MM.1S (cell line): ENCODE measurements at regions not wholly inside any gene's neighbourhood (a gene's known extent, or its start where the extent isn't known, plus 50 kb on each side); places are given as distances from the start of the nearest gene placed in this dataset.

Source experiments
- DNase-seq: peaks from one replicate; pipeline ENCODE4 v3.0.0-alpha.2; 2015
- H2AFZ ChIP-seq: fragments of 300-600 bp; sonication (generic); 2 replicates; pipeline ENCODE4 v1.6.0; 2016; ENCODE audit warnings: antibody characterized with exemption, low read length
- H3F3A ChIP-seq: fragments of 300-600 bp; sonication (generic); 2 replicates; pipeline ENCODE4 v1.6.1; 2016; ENCODE audit warnings: mild to moderate bottlenecking, antibody characterized with exemption, low read length, moderate library complexity, mixed read lengths; ENCODE audit not compliant: insufficient read depth
- H3K27ac ChIP-seq: fragments of 300-600 bp; sonication (generic); 2 replicates; pipeline ENCODE4 v1.5.1; 2016; ENCODE audit warnings: mild to moderate bottlenecking, low read length
- H3K27me3 ChIP-seq: fragments of 300-600 bp; sonication (generic); replicated peaks from 2 replicates; pipeline ENCODE4 v1.6.0; 2016; ENCODE audit warnings: low read length; ENCODE audit not compliant: insufficient read depth
- H3K36me3 ChIP-seq: fragments of 300-600 bp; sonication (generic); replicated peaks from 2 replicates; pipeline ENCODE4 v1.6.1; 2016; ENCODE audit warnings: mild to moderate bottlenecking, low read length, mixed read lengths; ENCODE audit not compliant: insufficient read depth
- H3K4me1 ChIP-seq: fragments of 300-600 bp; sonication (generic); 2 replicates; pipeline ENCODE4 v1.6.1; 2016; ENCODE audit warnings: low read length, mixed read lengths
- H3K4me2 ChIP-seq: fragments of 300-600 bp; sonication (generic); 2 replicates; pipeline ENCODE4 v1.6.0; 2016; ENCODE audit warnings: low read depth, low read length
- H3K4me3 ChIP-seq: fragments of 300-600 bp; sonication (generic); 2 replicates; pipeline ENCODE4 v1.5.1; 2016; ENCODE audit warnings: low read length, mixed read lengths
- H3K79me2 ChIP-seq: fragments of 300-600 bp; sonication (generic); 2 replicates; pipeline ENCODE4 v1.6.1; 2016; ENCODE audit warnings: mixed run types, low read length, mixed read lengths
- H3K9ac ChIP-seq: fragments of 300-600 bp; sonication (generic); 2 replicates; pipeline ENCODE4 v1.6.1; 2016; ENCODE audit warnings: low read length, mixed read lengths
- H3K9me2 ChIP-seq: fragments of 300-600 bp; sonication (generic); replicated peaks from 2 replicates; pipeline ENCODE4 v1.6.1; 2016; ENCODE audit warnings: mild to moderate bottlenecking, low read length, mixed read lengths; ENCODE audit not compliant: insufficient read depth
- H3K9me3 ChIP-seq: fragments of 300-600 bp; sonication (generic); replicated peaks from 2 replicates; pipeline ENCODE4 v1.6.1; 2016; ENCODE audit warnings: mild to moderate bottlenecking, low read length, mixed read lengths; ENCODE audit not compliant: insufficient read depth
- H4K20me1 ChIP-seq: fragments of 300-600 bp; sonication (generic); 2 replicates; pipeline ENCODE4 v1.6.1; 2016; ENCODE audit warnings: mild to moderate bottlenecking, low read length, moderate library complexity, mixed read lengths; ENCODE audit not compliant: insufficient read depth
- EZH2 ChIP-seq: fragments of 300-600 bp; sonication (generic); optimal IDR thresholded peaks from 2 replicates; pipeline ENCODE3; 2017; ENCODE audit warnings: low read depth, mild to moderate bottlenecking, antibody characterized with exemption, low read length, mixed read lengths
- EZH2phosphoT487 ChIP-seq: fragments of 300-600 bp; sonication (generic); IDR thresholded peaks from 2 replicates; pipeline ENCODE4 v1.6.1; 2018; ENCODE audit warnings: antibody characterized with exemption, low read length
- TF ChIP-seq, protein P1 (sequence below): fragments of 300-600 bp; sonication (generic); IDR thresholded peaks from 2 replicates; pipeline ENCODE4 v1.5.1; 2016; ENCODE audit warnings: antibody characterized with exemption, low read length, mixed read lengths

DNA sequence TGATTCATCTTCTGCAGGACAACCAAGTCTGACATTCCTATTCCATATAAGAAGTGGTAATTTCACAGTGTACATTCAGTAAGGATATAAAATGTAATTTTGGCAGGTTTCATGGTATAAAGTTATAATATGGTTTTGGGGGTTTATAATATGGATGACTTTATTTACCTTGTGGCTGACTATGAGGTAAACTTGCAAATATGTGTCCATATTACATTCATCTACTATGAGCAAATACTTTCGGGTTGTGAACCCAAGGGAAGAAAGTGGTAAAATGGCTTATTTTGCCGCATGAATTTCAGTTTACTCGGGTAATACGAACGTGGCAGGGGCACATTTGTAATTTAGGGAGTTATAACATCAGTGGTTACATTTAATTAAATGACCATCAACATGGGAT is 86.7 kb upstream of the TNFSF11 start:
- H3K79me2 ChIP-seq, result no peaks in the 10 kb centered on the region
- no peak overlapping the region for H3K4me2 ChIP-seq
- H3K4me1 ChIP-seq, result no peaks in the 10 kb centered on the region
- TF ChIP-seq EZH2phosphoT487, result no peak
- TF ChIP-seq EZH2, result no peak
- TF ChIP-seq, protein P1, sequence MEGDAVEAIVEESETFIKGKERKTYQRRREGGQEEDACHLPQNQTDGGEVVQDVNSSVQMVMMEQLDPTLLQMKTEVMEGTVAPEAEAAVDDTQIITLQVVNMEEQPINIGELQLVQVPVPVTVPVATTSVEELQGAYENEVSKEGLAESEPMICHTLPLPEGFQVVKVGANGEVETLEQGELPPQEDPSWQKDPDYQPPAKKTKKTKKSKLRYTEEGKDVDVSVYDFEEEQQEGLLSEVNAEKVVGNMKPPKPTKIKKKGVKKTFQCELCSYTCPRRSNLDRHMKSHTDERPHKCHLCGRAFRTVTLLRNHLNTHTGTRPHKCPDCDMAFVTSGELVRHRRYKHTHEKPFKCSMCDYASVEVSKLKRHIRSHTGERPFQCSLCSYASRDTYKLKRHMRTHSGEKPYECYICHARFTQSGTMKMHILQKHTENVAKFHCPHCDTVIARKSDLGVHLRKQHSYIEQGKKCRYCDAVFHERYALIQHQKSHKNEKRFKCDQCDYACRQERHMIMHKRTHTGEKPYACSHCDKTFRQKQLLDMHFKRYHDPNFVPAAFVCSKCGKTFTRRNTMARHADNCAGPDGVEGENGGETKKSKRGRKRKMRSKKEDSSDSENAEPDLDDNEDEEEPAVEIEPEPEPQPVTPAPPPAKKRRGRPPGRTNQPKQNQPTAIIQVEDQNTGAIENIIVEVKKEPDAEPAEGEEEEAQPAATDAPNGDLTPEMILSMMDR, result no peak
- H3K9me3 ChIP-seq, result no peaks in the 10 kb centered on the region
- H3K9me2 ChIP-seq, result no peaks in the 10 kb centered on the region
- H3K4me3 ChIP-seq, result no peak overlapping the region
- no peak overlapping the region for H2AFZ ChIP-seq
- H3K27ac ChIP-seq, result no peak overlapping the region
- no peak for DNase-seq
- no peaks in the 10 kb centered on the region for H3K27me3 ChIP-seq
- H3F3A ChIP-seq, result no peaks in the 10 kb centered on the region
- H3K36me3 ChIP-seq, result no peaks in the 10 kb centered on the region
- H4K20me1 ChIP-seq, result no peaks in the 10 kb centered on the region
- no peak overlapping the region for H3K9ac ChIP-seq

DNA sequence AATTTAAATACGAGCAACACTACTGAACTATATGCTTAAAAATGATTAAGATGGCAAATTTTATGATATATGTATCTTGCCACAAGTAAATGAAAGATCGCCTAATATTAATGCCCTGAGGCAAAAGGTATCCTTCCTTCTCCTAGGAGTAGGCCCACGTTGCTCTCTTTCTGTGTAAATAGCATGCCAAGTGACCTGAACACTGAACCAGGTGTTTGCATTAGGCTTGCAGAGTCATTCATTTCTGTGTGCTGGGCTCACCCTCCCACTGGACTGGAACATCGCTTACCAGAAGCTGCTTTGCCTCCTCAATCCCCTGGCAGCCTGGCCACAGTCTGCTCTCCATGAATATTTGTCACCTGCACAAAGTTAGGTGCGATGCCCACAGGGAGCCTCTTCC is 83.3 kb upstream of the TNFSF11 start:
- Histone ChIP-seq H3K79me2 (no peaks in the 10 kb centered on the region), H3K9me2 (no peaks in the 10 kb centered on the region), H3K4me3 (no peak overlapping the region), H3K27ac (no peak overlapping the region), H3K9ac (no peak overlapping the region), H3K4me2 (no peak overlapping the region), H4K20me1 (no peaks in the 10 kb centered on the region), H3K36me3 (no peaks in the 10 kb centered on the region), H3F3A (no peaks in the 10 kb centered on the region), H3K9me3 (no peaks in the 10 kb centered on the region), H3K27me3 (no peaks in the 10 kb centered on the region), H3K4me1 (no peaks in the 10 kb centered on the region), H2AFZ (no peak overlapping the region)
- DNase-seq, result no peak
- TF ChIP-seq EZH2 (no peak), EZH2phosphoT487 (no peak)
- TF ChIP-seq, protein P1, result no peak

DNA sequence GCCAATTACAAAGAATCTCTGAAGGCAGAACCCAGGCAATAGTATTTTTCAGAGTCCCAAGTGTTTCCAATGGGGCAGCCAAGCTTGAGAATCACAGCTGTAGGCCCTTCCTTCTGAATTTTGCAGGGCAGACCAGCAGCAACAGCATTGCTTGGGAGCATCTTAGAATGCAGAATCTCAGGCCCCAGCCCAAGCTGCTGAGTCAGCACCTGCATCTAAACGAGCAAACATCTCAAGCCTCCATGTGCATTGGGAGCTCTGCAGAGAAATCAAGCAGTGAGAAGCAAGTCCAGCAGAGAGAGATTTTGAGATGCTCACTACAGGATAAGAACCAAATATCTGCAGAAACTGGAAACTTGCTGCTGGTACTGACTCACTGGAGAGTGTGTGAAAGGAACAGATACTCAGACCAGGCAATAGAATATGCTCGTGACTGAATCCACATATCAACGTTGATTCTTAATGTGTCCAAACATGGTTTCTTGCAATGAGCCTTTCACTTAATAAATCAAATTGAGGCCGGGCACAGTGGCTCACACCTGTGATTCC is 81.5 kb upstream of the TNFSF11 start:
- no peaks in the 10 kb centered on the region for H3F3A ChIP-seq
- no peak overlapping the region for H2AFZ ChIP-seq
- TF ChIP-seq EZH2 (no peak), EZH2phosphoT487 (no peak)
- TF ChIP-seq, protein P1, result no peak
- H3K27me3 ChIP-seq, result no peaks in the 10 kb centered on the region
- no peak for DNase-seq
- no peak overlapping the region for H3K4me3 ChIP-seq
- H3K4me1 ChIP-seq, result no peaks in the 10 kb centered on the region
- H4K20me1 ChIP-seq, result no peaks in the 10 kb centered on the region
- H3K9me3 ChIP-seq, result no peaks in the 10 kb centered on the region
- no peaks in the 10 kb centered on the region for H3K36me3 ChIP-seq
- no peaks in the 10 kb centered on the region for H3K9me2 ChIP-seq
- no peak overlapping the region for H3K9ac ChIP-seq
- H3K27ac ChIP-seq, result no peak overlapping the region
- no peak overlapping the region for H3K4me2 ChIP-seq
- H3K79me2 ChIP-seq, result no peaks in the 10 kb centered on the region
